ENCODE measurements at regions not wholly inside any gene's neighbourhood (a gene's known extent, or its start where the extent isn't known, plus 50 kb on each side); places are given as distances from the start of the nearest gene placed in this dataset.

GRCh38 chr5:60483050-60483449 lies 216.9 kb downstream of the DEPDC1B start:
- Mint-ChIP-seq H3K27me3 (ENCODE audit: insufficient read depth, unreplicated experiment) (peaks cover 25% of the 10 kb centered on the region), H3K4me1 (ENCODE audit: insufficient read depth, unreplicated experiment) (peaks cover 2% of the 10 kb centered on the region), H3K4me3 (ENCODE audit: unreplicated experiment) (no peak overlapping the region), H3K27ac (ENCODE audit: low read depth, unreplicated experiment) (no peak overlapping the region), H3K9me3 (ENCODE audit: unreplicated experiment) (no peaks in the 10 kb centered on the region), H3K36me3 (ENCODE audit: insufficient read depth, unreplicated experiment) (no peaks in the 10 kb centered on the region)
- TF ChIP-seq CTCF (IDR thresholded peaks at IDR 0.05; ENCODE audit: unreplicated experiment) = no peak
- intact Hi-C loops (cut with micrococcal nuclease) = no loop called here
- no peak for DNase-seq (ENCODE audit: unreplicated experiment)
- CTCF ChIA-PET = no interaction called here
- POLR2A ChIA-PET = interaction anchor here (0.5 kb wide), 1 partner anchor 10 kb away, joined by 3 read pairs; no protein-coding TSS in a partner anchor
- no TSS peak for BruUV-seq (replicated peaks)

- CTCF ChIA-PET = interaction anchor here (0.7 kb wide), 1 partner anchor 10 kb away, joined by 4 read pairs; no protein-coding TSS in a partner anchor
Measured at GRCh38 chr5:60482301-60482700, 217.7 kb downstream of the DEPDC1B start.

GRCh38 chr5:60479542-60479941 lies 220.4 kb downstream of the DEPDC1B start:
- Mint-ChIP-seq H3K36me3 (ENCODE audit: insufficient read depth, unreplicated experiment) (no peaks in the 10 kb centered on the region), H3K4me1 (ENCODE audit: insufficient read depth, unreplicated experiment) (no peaks in the 10 kb centered on the region), H3K4me3 (ENCODE audit: unreplicated experiment) (no peak overlapping the region), H3K27me3 (ENCODE audit: insufficient read depth, unreplicated experiment) (peaks cover 42% of the 10 kb centered on the region), H3K27ac (ENCODE audit: low read depth, unreplicated experiment) (no peak overlapping the region), H3K9me3 (ENCODE audit: unreplicated experiment) (no peaks in the 10 kb centered on the region)
- no TSS peak for BruUV-seq (replicated peaks)
- no peak for DNase-seq (ENCODE audit: unreplicated experiment)
- intact Hi-C loops (cut with micrococcal nuclease) = no loop called here
- no peak for TF ChIP-seq CTCF (IDR thresholded peaks at IDR 0.05; ENCODE audit: unreplicated experiment)
- ChIA-PET POLR2A (no interaction called here), CTCF (no interaction called here)

More at GRCh38 chr5:60482301-60482700, 217.7 kb downstream of the DEPDC1B start:
- H3K27ac Mint-ChIP-seq (ENCODE audit: low read depth, unreplicated experiment) = no peak overlapping the region
- intact Hi-C loops (cut with micrococcal nuclease) = no loop called here
- no peaks in the 10 kb centered on the region for H3K9me3 Mint-ChIP-seq (ENCODE audit: unreplicated experiment)
- no peak for TF ChIP-seq CTCF (IDR thresholded peaks at IDR 0.05; ENCODE audit: unreplicated experiment)
- BruUV-seq (replicated peaks) = no TSS peak
- no peak for DNase-seq (ENCODE audit: unreplicated experiment)
- POLR2A ChIA-PET = no interaction called here
- H3K4me3 Mint-ChIP-seq (ENCODE audit: unreplicated experiment) = no peak overlapping the region
- H3K36me3 Mint-ChIP-seq (ENCODE audit: insufficient read depth, unreplicated experiment) = no peaks in the 10 kb centered on the region
- no peaks in the 10 kb centered on the region for H3K4me1 Mint-ChIP-seq (ENCODE audit: insufficient read depth, unreplicated experiment)
- H3K27me3 Mint-ChIP-seq (ENCODE audit: insufficient read depth, unreplicated experiment) = peaks cover 25% of the 10 kb centered on the region

- POLR2A ChIA-PET = interaction anchor here (0.7 kb wide), 1 partner anchor 538 kb away, joined by 3 read pairs; no protein-coding TSS in a partner anchor
- CTCF ChIA-PET = no interaction called here
- TF ChIP-seq CTCF (IDR thresholded peaks at IDR 0.05; ENCODE audit: unreplicated experiment) = no peak
- H3K36me3 Mint-ChIP-seq (ENCODE audit: insufficient read depth, unreplicated experiment) = no peaks in the 10 kb centered on the region
- no peak for DNase-seq (ENCODE audit: unreplicated experiment)
- H3K4me3 Mint-ChIP-seq (ENCODE audit: unreplicated experiment) = no peak overlapping the region
- no peaks in the 10 kb centered on the region for H3K9me3 Mint-ChIP-seq (ENCODE audit: unreplicated experiment)
- H3K4me1 Mint-ChIP-seq (ENCODE audit: insufficient read depth, unreplicated experiment) = no peaks in the 10 kb centered on the region
- no peak overlapping the region for H3K27ac Mint-ChIP-seq (ENCODE audit: low read depth, unreplicated experiment)
- BruUV-seq (replicated peaks) = no TSS peak
- intact Hi-C loops (cut with micrococcal nuclease) = no loop called here
- H3K27me3 Mint-ChIP-seq (ENCODE audit: insufficient read depth, unreplicated experiment) = peaks cover 50% of the 10 kb centered on the region
Measured at GRCh38 chr5:60477849-60478248, 222.1 kb downstream of the DEPDC1B start.

All from MCF 10A (cell line).